DMS79 treated with DMSO at 0.1 percent for 48 hours (cell line): ENCODE measurements at regions not wholly inside any gene's neighbourhood (a gene's known extent, or its start where the extent isn't known, plus 50 kb on each side); places are given as distances from the start of the nearest gene placed in this dataset.

Experiments
- DNase-seq: peaks from one replicate; lab custom pipeline; 2025; lab: John Stamatoyannopoulos, UW

DNA sequence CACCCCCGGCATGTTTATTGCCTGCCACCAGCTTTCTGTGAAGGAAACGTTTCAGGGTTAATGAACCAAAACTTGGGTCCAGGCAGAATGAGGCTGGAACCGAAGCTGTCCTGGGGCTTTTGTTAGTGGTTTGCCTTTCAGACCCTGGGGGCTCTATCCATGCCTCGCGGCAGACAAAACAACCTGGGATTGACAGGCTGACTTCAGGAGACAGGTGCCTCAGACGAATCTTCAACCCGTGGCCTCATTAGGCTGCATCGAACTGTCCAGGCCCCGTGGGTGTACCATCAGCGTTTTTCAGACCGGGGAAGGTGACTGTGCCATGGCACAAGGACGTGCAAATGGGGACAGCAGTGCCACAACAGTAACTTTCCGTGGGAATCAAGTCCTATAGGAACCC, 259.3 kb upstream of the SHH start:
- DNase-seq, result no peak

- DNase-seq, result no peak
Observed at GRCh38 chr7:156069891-156070290, 257.6 kb upstream of the SHH start.

DNA sequence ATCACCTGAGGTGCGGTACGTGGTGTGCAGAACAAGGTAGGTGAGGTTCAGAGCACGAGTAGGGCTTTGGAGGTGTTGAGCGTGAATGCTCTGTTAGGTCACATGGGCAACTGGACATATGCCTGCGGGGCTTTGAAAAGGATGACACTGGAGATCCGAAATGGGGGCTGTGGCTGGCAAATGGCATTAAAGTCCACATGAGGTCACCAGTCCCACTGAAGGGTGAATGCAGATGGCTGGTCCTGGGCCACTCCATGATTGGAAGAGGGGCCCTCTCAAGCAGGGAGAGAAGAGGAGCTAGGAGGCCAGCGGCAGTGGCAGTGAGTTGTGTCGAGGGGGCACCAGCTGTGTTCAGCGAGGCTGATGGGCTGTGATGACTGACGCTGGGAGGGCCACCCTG, 254.9 kb upstream of the SHH start:
- DNase-seq, result no peak

- DNase-seq, result no peak
Observed at GRCh38 chr7:156065400-156065799, 253.1 kb upstream of the SHH start.

- no peak for DNase-seq
Observed at GRCh38 chr7:156064971-156065386, 252.7 kb upstream of the SHH start.

- DNase-seq, result no peak
Observed at GRCh38 chr7:156063241-156063810, 251.1 kb upstream of the SHH start.

DNA sequence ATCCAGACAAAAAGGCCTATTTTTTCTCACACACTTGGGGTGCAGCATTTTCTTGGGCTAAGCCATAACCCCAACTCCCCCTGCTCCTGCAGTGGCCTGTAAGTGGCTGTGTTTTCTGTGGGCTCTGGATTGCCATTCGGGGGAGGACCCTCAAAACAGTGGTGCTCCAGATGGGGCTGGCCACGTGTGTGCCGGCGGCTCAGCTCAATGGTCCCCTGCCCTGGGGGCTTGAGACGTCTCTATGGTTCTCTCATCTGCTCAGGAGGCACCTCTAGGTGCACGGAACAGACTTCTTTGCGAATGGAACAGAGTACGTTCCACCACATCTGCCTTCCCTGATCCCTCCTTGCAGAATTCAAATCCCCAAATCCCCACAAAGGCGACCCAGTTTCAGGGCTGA, 250.0 kb upstream of the SHH start:
- DNase-seq, result no peak

GRCh38 chr7:156061689-156062255, 249.5 kb upstream of the SHH start:
- no peak for DNase-seq

GRCh38 chr7:156060925-156061324, 248.7 kb upstream of the SHH start:
- no peak for DNase-seq

- no peak for DNase-seq
Observed at GRCh38 chr7:156059369-156059768, 247.1 kb upstream of the SHH start.

DNA sequence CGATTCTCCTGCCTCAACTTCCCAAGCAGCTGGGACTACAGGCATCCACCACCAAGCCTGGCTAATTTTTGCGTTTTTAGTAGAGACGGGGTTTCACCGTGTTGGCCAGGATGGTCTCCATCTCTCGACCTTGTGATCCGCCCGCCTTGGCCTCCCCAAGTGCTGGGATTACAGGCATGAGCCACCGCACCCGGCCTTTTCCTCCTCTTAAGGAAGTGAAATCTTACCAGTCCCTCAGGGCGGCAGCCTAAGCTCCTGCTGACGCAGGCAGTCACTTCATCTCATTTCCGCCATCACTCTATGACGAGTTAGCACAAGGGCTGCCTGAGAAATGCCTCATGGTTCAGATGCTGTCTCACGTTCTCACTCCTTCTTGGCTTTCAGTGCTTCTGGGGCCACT, 246.0 kb upstream of the SHH start:
- DNase-seq, result no peak

DNA sequence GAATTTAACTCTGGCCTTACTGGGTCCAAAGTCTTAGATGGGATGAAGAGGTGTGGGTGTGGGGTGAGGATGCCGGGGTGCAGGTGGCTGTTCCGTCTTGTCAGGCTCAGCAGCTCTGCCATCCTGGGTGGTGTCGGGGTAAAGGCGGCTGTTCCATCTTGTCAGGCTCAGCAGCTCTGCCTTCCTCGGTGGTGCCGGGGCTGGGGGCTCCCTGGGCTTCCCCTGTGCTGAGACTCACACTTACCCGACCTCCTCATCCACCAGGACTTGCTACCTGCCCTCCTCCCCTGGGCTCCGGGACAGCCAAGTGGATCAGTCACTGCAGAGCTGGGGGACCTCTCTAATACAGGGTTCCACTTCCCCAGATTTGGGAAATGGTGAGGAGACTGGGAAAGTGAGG, 244.3 kb upstream of the SHH start:
- DNase-seq, result no peak

- DNase-seq, result no peak
Observed at GRCh38 chr7:156055206-156055822, 243.1 kb upstream of the SHH start.

DNA sequence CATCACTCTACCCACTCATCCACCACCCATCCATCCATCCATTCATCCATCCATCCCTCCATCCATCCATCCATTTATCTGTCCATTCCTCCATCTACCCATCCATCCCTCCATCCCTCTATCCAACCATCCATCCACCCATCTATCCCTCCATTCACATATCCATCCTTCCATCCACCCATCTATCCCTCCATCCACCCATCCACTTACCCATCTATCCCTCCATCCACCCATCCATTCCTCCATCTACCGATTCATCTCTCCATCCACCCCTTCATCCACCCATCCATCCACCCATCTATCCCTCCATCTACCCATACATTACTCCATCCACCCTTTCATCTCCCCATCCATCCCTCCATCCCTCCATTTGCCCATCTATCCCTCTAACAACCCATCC, 239.6 kb upstream of the SHH start:
- DNase-seq, result no peak

- DNase-seq, result no peak
Observed at GRCh38 chr7:156050636-156051569, 238.6 kb upstream of the SHH start.

- no peak for DNase-seq
Observed at GRCh38 chr7:156049366-156049765, 237.1 kb upstream of the SHH start.

- DNase-seq, result no peak
Observed at GRCh38 chr7:156046031-156046560, 233.8 kb upstream of the SHH start.

GRCh38 chr7:156043416-156044178, 231.3 kb upstream of the SHH start:
- DNase-seq, result no peak

GRCh38 chr7:156041398-156041797, 229.1 kb upstream of the SHH start:
- DNase-seq, result no peak

DNA sequence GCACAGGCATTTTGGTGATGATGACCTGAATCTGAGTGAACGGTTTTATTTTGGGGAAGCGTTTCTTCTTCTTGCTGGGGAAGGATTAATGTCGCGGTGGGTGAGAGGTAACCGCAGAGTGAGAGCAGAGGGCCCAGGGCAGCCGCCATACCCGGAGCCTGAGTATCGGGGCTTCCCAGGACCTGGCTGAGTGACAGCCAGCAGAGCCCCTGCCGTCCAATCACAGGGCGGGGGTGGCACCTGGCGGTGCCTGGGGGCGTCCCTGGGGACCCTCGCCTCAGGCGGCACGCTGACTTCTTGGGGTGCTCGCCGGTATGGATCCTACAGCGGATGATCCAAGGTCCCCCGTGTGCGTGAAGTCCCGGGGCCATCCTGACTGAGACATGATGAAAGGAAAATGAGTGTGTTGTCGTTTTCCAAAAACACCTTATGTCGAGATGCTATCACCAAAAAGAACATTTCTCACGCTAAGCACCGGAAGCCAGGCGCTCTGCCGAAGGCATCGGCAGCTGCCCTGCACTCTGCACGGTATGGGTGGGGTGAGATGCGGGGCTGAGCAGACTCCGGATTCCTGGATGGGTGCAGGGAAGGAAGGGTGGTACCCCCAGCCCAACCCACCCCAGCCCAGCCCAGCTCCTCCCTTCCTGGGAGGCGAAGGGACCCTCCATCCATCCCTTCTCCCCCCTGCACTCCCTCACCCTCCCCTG, 227.9 kb upstream of the SHH start:
- no peak for DNase-seq

DNA sequence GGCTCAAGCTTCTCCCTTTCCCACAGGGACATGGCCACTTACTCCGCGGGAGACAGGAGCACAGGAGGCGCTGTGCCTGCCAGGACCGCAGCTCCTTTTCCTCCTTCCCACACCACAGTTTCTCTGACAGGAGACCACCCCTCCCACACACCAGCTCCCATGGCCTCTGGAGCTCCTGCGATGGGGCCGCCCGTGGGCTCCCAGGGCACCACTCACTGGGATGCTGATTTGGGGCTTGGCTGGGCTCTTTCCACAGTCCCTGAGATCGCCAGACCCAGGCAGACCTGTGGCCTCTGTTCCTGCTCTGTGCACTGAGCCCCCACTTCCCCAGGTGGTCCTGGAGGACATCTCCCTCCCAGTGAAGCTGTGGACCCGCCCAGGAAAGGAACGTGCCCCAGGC, 226.9 kb upstream of the SHH start:
- no peak for DNase-seq
